ENCODE measurements at regions not wholly inside any gene's neighbourhood (a gene's known extent, or its start where the extent isn't known, plus 50 kb on each side); places are given as distances from the start of the nearest gene placed in this dataset.

DNA sequence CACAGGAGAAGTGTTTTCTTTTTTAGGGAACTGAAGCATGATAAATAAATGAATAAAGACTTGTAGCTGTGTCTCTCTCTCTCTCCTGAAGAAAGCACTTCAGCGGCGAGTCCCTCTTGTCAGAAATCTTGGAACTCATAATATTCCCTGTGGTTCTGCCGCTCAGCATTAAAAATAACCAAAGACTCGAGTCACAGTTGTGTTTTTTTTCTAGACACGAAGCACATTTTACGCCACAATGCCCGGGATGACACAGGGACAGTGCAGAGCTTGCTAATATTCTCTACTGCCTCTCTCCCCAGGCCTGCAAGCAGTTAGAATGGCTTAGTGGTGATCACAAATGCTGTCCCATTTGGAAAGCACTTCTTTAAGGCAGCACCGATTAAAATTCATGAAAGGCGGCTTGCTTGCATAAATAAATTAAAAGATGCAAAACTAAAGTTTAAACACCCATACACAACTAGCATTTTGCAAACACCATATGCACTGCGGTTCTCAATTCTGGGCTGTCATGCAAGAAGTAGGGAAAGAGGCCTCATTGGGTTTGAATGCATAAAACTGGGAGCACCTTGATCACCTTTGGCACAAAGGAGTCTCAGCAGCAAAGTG lies 597.4 kb downstream of the SOX6 start:
- Histone ChIP-seq H3K9ac (ENCODE audit: low read depth, low read length, poor library complexity) (no peak overlapping the region), H3K4me2 (ENCODE audit: insufficient read depth, low read length, poor library complexity, severe bottlenecking) (no peak overlapping the region), H2BK5ac (ENCODE audit: low read length) (no peak overlapping the region), H4K91ac (ENCODE audit: low read depth, low read length, poor library complexity) (no peak overlapping the region), H2BK120ac (ENCODE audit: low read depth, low read length) (no peak overlapping the region), H3K9me3 (replicated peaks in 1 of 2; ENCODE audit: control insufficient read depth in 2 of 2, insufficient read depth in 1 of 2, low read depth in 1 of 2, low read length in 2 of 2) (no peaks in the 10 kb centered on the region), H3K27me3 (ENCODE audit: control insufficient read depth in 3 of 3, insufficient read depth in 3 of 3, low read depth in 1 of 3, low read length in 3 of 3) (peaks cover 0 to 3% (median 0%) of the 10 kb centered on the region in 3 experiments), H3K4me1 (ENCODE audit: control insufficient read depth in 2 of 2, insufficient read depth in 1 of 2, low read depth in 1 of 2, low read length in 2 of 2) (no peaks in the 10 kb centered on the region), H3K4me3 (ENCODE audit: low read length in 2 of 2) (no peak overlapping the region), H3K36me3 (replicated peaks in 1 of 2; ENCODE audit: control insufficient read depth in 2 of 2, insufficient read depth in 2 of 2, low read length in 2 of 2) (no peaks in the 10 kb centered on the region), H2AFZ (ENCODE audit: low read length) (peak overlapping the region; percentile 35), H4K8ac (ENCODE audit: low read depth, low read length) (no peak overlapping the region), H3K27ac (replicated peaks; ENCODE audit: low read length) (no peak overlapping the region), H2BK15ac (ENCODE audit: low read length) (no peak overlapping the region), H2BK12ac (ENCODE audit: low read length) (no peak overlapping the region), H2AK5ac (ENCODE audit: low read depth, low read length) (no peak overlapping the region), H3K23ac (ENCODE audit: low read depth, low read length, poor library complexity) (no peak overlapping the region), H3K4ac (ENCODE audit: low read length) (no peak overlapping the region), H3K79me1 (ENCODE audit: low read depth, low read length) (no peaks in the 10 kb centered on the region), H3K18ac (ENCODE audit: low read length) (no peak overlapping the region), H3K14ac (ENCODE audit: low read length) (no peak overlapping the region)
- no CpG with 5 or more reads among the region's 10 CpGs for WGBS, 2 donors (ENCODE audit: extremely low coverage in 2 of 2, insufficient read length in 2 of 2, insufficient replicate concordance in 1 of 2)
- DNase-seq (ENCODE audit: low spot score): no peak

DNA sequence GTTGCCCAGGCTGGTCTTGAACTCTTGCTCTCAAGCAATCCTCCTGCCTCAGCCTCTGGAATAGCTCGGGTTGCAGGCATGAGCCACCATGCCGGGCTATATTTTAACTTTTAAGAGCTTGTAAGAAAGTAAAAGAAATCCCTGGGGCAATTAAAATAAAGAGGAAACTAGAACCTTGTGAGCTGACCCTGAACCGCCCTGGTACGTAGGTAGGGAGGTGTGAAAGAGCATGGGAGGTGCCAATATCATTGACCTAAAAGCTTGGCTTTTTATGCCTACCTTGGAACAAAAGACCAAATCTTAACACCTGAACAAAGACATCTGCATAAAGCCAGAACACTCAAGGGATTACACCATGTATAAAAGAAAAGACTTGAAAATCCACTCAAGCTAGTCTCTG lies 595.1 kb downstream of the SOX6 start:
- no peak overlapping the region for H3K9ac ChIP-seq (ENCODE audit: low read depth, low read length, poor library complexity)
- no peak overlapping the region for H3K14ac ChIP-seq (ENCODE audit: low read length)
- H4K91ac ChIP-seq (ENCODE audit: low read depth, low read length, poor library complexity): no peak overlapping the region
- H2BK120ac ChIP-seq (ENCODE audit: low read depth, low read length): no peak overlapping the region
- no peak overlapping the region for H3K4me2 ChIP-seq (ENCODE audit: insufficient read depth, low read length, poor library complexity, severe bottlenecking)
- H3K4me3 ChIP-seq (ENCODE audit: low read length in 2 of 2): no peak overlapping the region
- no peaks in the 10 kb centered on the region for H3K79me1 ChIP-seq (ENCODE audit: low read depth, low read length)
- no peak for DNase-seq (ENCODE audit: low spot score)
- no peak overlapping the region for H2AK5ac ChIP-seq (ENCODE audit: low read depth, low read length)
- H3K27ac ChIP-seq (replicated peaks; ENCODE audit: low read length): no peak overlapping the region
- no peak overlapping the region for H2BK12ac ChIP-seq (ENCODE audit: low read length)
- H3K27me3 ChIP-seq (ENCODE audit: control insufficient read depth in 3 of 3, insufficient read depth in 3 of 3, low read depth in 1 of 3, low read length in 3 of 3): peaks cover 0 to 3% (median 0%) of the 10 kb centered on the region in 3 experiments
- no peak overlapping the region for H2AFZ ChIP-seq (ENCODE audit: low read length)
- H2BK15ac ChIP-seq (ENCODE audit: low read length): no peak overlapping the region
- H3K18ac ChIP-seq (ENCODE audit: low read length): no peak overlapping the region
- H2BK5ac ChIP-seq (ENCODE audit: low read length): no peak overlapping the region
- H3K23ac ChIP-seq (ENCODE audit: low read depth, low read length, poor library complexity): no peak overlapping the region
- H3K36me3 ChIP-seq (replicated peaks in 1 of 2; ENCODE audit: control insufficient read depth in 2 of 2, insufficient read depth in 2 of 2, low read length in 2 of 2): no peaks in the 10 kb centered on the region
- H3K4me1 ChIP-seq (ENCODE audit: control insufficient read depth in 2 of 2, insufficient read depth in 1 of 2, low read depth in 1 of 2, low read length in 2 of 2): no peaks in the 10 kb centered on the region
- no peaks in the 10 kb centered on the region for H3K9me3 ChIP-seq (replicated peaks in 1 of 2; ENCODE audit: control insufficient read depth in 2 of 2, insufficient read depth in 1 of 2, low read depth in 1 of 2, low read length in 2 of 2)
- WGBS, 2 donors (ENCODE audit: extremely low coverage in 2 of 2, insufficient read length in 2 of 2, insufficient replicate concordance in 1 of 2): no CpG with 5 or more reads among the region's 4 CpGs
- no peak overlapping the region for H3K4ac ChIP-seq (ENCODE audit: low read length)
- no peak overlapping the region for H4K8ac ChIP-seq (ENCODE audit: low read depth, low read length)

DNA sequence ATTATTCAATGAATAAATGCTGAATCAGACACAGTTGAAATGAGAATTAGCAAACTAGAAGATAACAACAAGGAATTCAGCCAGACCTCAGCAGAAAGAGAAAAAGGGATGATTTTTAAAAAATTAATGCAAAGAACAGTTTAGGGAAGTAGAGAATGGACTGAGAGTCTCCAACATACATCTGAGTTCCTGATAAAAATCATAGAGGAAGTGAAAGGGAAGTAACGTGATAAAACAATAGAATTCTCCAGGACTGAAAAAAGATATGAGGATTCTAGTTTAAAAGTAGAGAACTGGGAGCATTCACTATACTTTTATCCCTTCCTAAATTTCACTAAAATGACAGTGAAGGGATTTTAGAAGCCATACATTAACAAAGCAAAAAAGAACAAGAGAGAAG lies 592.0 kb downstream of the SOX6 start:
- no peaks in the 10 kb centered on the region for H3K36me3 ChIP-seq (replicated peaks in 1 of 2; ENCODE audit: control insufficient read depth in 2 of 2, insufficient read depth in 2 of 2, low read length in 2 of 2)

DNA sequence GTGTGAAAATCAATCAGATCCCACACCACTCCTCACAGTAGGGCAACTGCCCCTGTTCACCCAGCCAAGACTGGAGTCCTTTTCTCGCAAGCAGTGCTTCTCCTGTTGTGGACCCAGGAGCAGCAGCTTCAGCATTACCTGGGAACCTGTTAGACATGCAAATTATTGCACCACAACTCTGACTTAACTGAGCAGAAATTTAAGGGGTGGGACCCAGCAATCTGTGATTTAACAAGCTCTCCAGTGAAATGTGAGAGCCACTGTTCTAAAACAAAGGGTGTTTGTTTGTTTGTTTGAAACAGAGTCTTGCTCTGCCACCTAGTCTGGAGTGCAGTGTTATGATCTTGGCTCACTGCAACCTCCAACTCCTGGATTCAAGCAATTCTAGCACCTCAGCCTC lies 591.4 kb downstream of the SOX6 start:
- Histone ChIP-seq H3K9me3 (replicated peaks in 1 of 2; ENCODE audit: control insufficient read depth in 2 of 2, insufficient read depth in 1 of 2, low read depth in 1 of 2, low read length in 2 of 2) (no peaks in the 10 kb centered on the region), H3K14ac (ENCODE audit: low read length) (no peak overlapping the region), H3K4me2 (ENCODE audit: insufficient read depth, low read length, poor library complexity, severe bottlenecking) (no peak overlapping the region), H3K4me3 (ENCODE audit: low read length in 2 of 2) (no peak overlapping the region), H2BK15ac (ENCODE audit: low read length) (no peak overlapping the region), H3K4me1 (ENCODE audit: control insufficient read depth in 2 of 2, insufficient read depth in 1 of 2, low read depth in 1 of 2, low read length in 2 of 2) (no peaks in the 10 kb centered on the region), H3K23ac (ENCODE audit: low read depth, low read length, poor library complexity) (no peak overlapping the region), H3K27me3 (ENCODE audit: control insufficient read depth in 3 of 3, insufficient read depth in 3 of 3, low read depth in 1 of 3, low read length in 3 of 3) (peaks cover 0 to 3% (median 0%) of the 10 kb centered on the region in 3 experiments), H3K9ac (ENCODE audit: low read depth, low read length, poor library complexity) (no peak overlapping the region), H2BK5ac (ENCODE audit: low read length) (no peak overlapping the region), H3K27ac (replicated peaks; ENCODE audit: low read length) (no peak overlapping the region), H3K4ac (ENCODE audit: low read length) (no peak overlapping the region), H4K91ac (ENCODE audit: low read depth, low read length, poor library complexity) (no peak overlapping the region), H3K79me1 (ENCODE audit: low read depth, low read length) (no peaks in the 10 kb centered on the region), H2AK5ac (ENCODE audit: low read depth, low read length) (no peak overlapping the region), H2BK120ac (ENCODE audit: low read depth, low read length) (no peak overlapping the region), H3K18ac (ENCODE audit: low read length) (no peak overlapping the region), H3K36me3 (replicated peaks in 1 of 2; ENCODE audit: control insufficient read depth in 2 of 2, insufficient read depth in 2 of 2, low read length in 2 of 2) (no peaks in the 10 kb centered on the region), H4K8ac (ENCODE audit: low read depth, low read length) (no peak overlapping the region), H2AFZ (ENCODE audit: low read length) (no peak overlapping the region), H2BK12ac (ENCODE audit: low read length) (no peak overlapping the region)
- no CpG with 5 or more reads among the region's 1 CpG for WGBS, 2 donors (ENCODE audit: extremely low coverage in 2 of 2, insufficient read length in 2 of 2, insufficient replicate concordance in 1 of 2)
- DNase-seq (ENCODE audit: low spot score): no peak

More for the DNA sequence above, 592.0 kb downstream of the SOX6 start:
- no peak overlapping the region for H2BK12ac ChIP-seq (ENCODE audit: low read length)
- no peak overlapping the region for H2BK120ac ChIP-seq (ENCODE audit: low read depth, low read length)
- H3K14ac ChIP-seq (ENCODE audit: low read length): no peak overlapping the region
- no CpG with 5 or more reads among the region's 1 CpG for WGBS, 2 donors (ENCODE audit: extremely low coverage in 2 of 2, insufficient read length in 2 of 2, insufficient replicate concordance in 1 of 2)
- no peak overlapping the region for H3K9ac ChIP-seq (ENCODE audit: low read depth, low read length, poor library complexity)
- no peak overlapping the region for H4K8ac ChIP-seq (ENCODE audit: low read depth, low read length)
- H3K4me2 ChIP-seq (ENCODE audit: insufficient read depth, low read length, poor library complexity, severe bottlenecking): no peak overlapping the region
- H3K18ac ChIP-seq (ENCODE audit: low read length): no peak overlapping the region
- peaks cover 0 to 3% (median 0%) of the 10 kb centered on the region in 3 experiments for H3K27me3 ChIP-seq (ENCODE audit: control insufficient read depth in 3 of 3, insufficient read depth in 3 of 3, low read depth in 1 of 3, low read length in 3 of 3)
- no peak overlapping the region for H3K23ac ChIP-seq (ENCODE audit: low read depth, low read length, poor library complexity)
- no peak overlapping the region for H3K4me3 ChIP-seq (ENCODE audit: low read length in 2 of 2)
- H2AK5ac ChIP-seq (ENCODE audit: low read depth, low read length): no peak overlapping the region
- H2BK5ac ChIP-seq (ENCODE audit: low read length): no peak overlapping the region
- H3K4me1 ChIP-seq (ENCODE audit: control insufficient read depth in 2 of 2, insufficient read depth in 1 of 2, low read depth in 1 of 2, low read length in 2 of 2): no peaks in the 10 kb centered on the region
- no peak overlapping the region for H3K27ac ChIP-seq (replicated peaks; ENCODE audit: low read length)
- H2BK15ac ChIP-seq (ENCODE audit: low read length): no peak overlapping the region
- DNase-seq (ENCODE audit: low spot score): no peak
- H2AFZ ChIP-seq (ENCODE audit: low read length): no peak overlapping the region
- no peak overlapping the region for H4K91ac ChIP-seq (ENCODE audit: low read depth, low read length, poor library complexity)
- H3K9me3 ChIP-seq (replicated peaks in 1 of 2; ENCODE audit: control insufficient read depth in 2 of 2, insufficient read depth in 1 of 2, low read depth in 1 of 2, low read length in 2 of 2): no peaks in the 10 kb centered on the region
- no peak overlapping the region for H3K4ac ChIP-seq (ENCODE audit: low read length)
- no peaks in the 10 kb centered on the region for H3K79me1 ChIP-seq (ENCODE audit: low read depth, low read length)

Data from neuronal stem cell (in vitro differentiated cells).